HG03565 (cell line): ENCODE measurements at regions not wholly inside any gene's neighbourhood (a gene's known extent, or its start where the extent isn't known, plus 50 kb on each side); places are given as distances from the start of the nearest gene placed in this dataset.
"Not testable (repeated sequence)": the region's sequence is repeated elsewhere in the genome, so short reads cannot be mapped to it uniquely, and the experiment has no call there.

Experiments used
- ATAC-seq: cut with Tn5 transposase; IDR thresholded peaks from one replicate; pipeline ENCODE4 v1.9.1; 2021; ENCODE audit warnings: mild to moderate bottlenecking, moderate library complexity; ENCODE audit not compliant: unreplicated experiment

GRCh38 chr14:98925354-98926040 is 346.5 kb downstream of the BCL11B start:
- no peak for ATAC-seq

DNA sequence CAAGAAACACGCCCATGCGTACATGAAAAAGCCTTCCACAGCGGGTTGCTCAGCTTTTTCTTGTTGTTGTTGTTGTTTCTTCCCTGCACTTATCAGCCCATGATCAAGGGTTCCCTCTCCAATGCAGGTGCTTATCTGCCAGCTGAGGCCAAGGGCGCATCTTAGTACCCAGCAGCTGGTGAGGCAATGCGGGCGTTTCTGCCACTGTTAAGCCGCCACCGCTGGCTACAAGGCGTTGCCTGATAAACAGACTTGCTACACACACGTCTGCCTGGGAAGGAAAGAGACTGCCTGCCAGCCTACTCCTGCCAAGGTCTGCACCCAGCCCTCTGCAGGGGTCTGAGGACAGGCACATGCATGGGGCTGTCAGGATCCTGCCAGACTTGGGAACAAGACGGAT is 345.9 kb downstream of the BCL11B start:
- ATAC-seq: no peak

DNA sequence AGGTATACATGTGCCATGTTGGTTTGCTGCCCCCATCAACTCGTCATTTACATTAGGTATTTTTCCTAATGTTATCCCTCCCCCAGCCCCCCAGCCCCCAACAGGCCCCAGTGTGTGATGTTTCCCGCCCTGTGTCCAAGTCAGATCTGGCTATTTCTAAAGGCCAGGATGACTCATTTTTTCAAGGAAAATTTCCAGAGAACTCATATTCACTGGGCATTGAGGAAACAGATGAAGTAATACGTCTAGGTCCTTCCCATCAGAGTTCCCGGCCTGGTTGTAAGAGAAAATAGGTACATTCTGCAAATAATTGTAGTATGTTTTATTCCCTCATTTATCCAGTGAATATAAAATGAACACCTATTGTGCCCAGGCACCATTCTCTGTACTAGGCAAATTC is 345.2 kb downstream of the BCL11B start:
- no peak for ATAC-seq

- no peak for ATAC-seq
Measured at GRCh38 chr14:98927986-98928385, 344.0 kb downstream of the BCL11B start.

GRCh38 chr14:98928418-98928817 is 343.6 kb downstream of the BCL11B start:
- ATAC-seq: no peak

DNA sequence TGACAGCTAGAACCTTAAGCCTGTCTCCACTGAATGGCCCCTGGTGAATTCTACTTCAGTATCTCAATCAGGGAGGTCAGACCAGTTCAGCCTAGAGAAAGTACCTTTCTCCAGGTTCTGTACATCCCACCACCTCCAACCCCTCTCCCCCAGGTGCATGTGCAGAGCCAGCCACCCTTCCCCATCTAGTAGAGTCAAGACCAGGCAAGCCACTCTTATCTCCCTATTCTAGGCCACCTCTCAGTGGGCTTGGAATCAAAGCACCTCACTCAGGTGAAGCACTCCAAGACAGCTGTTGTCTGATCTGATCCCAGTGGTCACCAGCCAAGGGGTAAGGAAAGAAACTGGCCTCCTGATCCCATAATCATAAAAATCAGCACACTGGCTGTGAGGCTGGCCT is 340.9 kb downstream of the BCL11B start:
- ATAC-seq: no peak

GRCh38 chr14:98931911-98932310 is 340.1 kb downstream of the BCL11B start:
- ATAC-seq: no peak

DNA sequence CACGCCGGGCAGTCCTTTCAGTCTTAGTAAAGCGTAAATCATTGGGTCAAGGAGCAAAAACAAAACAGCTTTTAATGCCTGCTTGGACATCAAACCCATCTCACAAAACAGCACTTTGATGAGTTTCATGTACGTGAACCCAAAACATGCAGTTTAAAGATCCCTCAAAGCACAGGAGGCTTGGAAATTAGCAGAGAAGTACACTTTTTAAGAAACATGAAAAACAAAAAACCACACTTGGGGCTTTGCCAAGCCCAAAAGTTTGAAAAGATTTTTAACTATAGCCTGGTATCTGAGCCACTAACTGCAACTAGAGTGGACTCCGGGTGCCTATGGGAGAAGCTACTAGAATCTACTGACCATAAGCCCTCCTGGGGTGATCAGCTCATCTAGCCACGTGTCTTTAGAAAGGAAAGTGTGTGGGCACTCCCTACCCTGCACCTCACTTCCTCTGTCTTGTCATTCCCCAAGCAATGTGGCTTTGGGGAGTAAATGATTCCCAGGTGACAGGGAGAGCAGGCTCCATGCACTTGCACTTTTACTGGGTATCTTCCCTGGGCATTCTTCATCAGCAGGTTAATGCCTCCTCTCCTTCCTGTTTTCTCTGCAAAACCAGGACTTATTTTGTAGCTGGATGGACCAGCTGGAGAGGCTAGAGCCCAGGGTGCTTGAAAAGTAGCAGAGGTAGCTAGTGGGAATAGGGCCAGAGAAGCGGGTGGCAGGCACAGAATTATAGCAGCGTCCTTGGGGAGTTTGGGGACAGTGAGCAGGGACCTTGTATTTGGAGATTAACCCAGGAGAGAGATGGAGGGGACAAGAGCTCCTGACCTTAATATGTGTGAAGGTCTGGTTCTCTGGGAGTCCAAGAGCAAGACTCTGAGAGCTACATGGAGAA is 339.3 kb downstream of the BCL11B start:
- no peak for ATAC-seq

- not testable (repeated sequence) for ATAC-seq
Measured at GRCh38 chr14:98934569-98934968, 337.4 kb downstream of the BCL11B start.

DNA sequence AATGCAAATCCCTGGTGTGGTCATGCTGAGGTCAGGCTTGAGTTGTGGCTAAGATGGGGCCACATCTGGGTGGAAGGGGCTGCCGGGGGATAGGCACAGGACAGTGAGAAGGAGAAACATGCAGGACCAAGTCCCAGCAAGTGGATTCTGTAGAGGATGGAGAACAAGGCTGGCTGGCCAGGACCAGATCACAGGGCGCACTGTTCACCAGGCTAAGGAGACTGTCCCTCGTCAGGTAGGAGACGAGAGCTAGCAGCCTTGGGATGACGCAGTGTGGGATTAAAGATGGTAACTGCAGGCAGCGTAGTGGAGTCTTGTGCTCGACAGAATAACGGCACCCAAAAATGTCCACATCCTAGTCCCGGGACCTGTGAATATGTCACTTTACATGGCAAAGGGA is 336.1 kb downstream of the BCL11B start:
- ATAC-seq: no peak

GRCh38 chr14:98937021-98937420 is 335.0 kb downstream of the BCL11B start:
- ATAC-seq: no peak

- no peak for ATAC-seq
Measured at GRCh38 chr14:98937712-98938505, 334.1 kb downstream of the BCL11B start.

DNA sequence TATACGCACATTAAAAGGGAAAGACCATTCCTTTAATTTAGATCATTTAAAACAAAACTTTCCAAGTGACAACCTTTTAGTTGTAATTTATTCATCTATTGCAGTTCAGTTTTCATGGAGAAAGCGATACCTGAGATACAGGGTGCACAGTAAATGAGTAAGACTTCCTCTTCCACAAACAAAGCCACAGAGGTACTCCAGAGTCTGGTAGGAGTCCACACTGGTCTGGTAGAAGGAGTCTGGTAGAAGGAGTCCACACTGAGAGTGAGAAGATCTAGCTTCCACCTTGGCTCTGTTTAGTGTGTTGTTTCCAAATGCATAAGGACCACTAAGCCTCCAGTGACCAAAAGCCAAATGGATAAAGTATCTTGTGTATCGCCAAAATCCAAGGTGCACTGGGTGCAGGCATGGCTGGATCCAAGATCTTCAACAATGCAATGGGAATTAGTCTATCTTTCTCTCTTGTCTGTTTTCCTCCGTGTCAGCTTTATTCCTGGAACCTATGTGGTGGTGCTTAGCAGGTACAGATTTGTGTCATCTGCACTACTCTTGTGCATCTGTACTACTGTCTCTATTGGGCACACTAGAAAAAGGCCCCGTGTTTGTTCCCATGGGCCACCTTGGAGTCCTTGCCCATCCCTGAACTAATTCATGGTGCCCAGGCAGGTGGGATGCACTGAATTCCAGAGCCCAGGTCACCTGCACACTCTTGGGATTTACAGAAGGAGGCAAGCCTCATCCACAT is 331.1 kb downstream of the BCL11B start:
- ATAC-seq: no peak

GRCh38 chr14:98941481-98941880 is 330.5 kb downstream of the BCL11B start:
- ATAC-seq: no peak

- no peak for ATAC-seq
Measured at GRCh38 chr14:98943907-98944306, 328.1 kb downstream of the BCL11B start.

- ATAC-seq: no peak
Measured at GRCh38 chr14:98944989-98945388, 327.0 kb downstream of the BCL11B start.

DNA sequence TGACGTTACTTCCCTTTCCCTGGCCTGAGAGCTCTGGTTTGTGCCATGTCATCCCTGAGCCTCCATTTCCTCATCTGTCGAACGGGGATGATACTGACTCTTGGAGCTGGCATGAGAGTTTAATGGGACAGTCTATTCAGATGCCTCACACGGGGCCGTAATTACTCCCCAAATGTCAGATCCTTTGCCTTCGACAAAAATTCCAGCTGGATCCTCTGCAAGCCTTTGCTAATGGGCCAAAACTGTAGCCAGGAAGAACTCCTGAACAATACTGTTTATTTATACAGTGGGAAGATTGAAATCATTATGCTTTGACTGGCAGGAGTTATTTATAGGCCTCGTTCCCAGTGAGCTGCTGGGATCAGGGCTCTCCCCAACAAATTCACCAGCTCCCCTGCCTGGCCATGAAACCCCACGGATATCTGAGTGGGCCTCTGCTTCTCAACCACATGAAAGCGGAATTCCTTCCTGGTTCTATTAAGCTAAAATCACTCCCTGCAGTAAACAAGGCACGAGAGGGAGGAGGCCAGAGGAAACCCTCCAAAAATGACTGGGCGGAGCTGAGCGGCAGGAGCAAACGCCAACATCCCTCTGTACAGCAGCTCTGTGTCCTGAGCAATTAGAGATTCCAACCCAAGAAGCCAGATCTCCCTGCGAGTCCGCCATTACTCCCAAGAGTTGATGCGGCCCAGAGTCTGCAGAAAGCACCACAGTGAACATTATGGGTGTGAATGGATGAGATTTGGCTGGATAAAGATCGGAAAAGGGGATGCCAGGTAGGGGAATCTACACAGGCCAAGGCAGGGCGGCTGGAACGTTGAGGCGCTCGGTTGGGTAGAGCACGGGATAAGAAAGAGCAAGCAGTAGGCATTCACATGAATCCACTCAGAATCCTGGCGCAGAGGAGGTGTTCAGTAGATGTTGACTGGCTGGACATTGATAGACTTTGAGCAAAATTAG is 326.1 kb downstream of the BCL11B start:
- no peak for ATAC-seq

GRCh38 chr14:98946940-98947339 is 325.1 kb downstream of the BCL11B start:
- no peak for ATAC-seq

DNA sequence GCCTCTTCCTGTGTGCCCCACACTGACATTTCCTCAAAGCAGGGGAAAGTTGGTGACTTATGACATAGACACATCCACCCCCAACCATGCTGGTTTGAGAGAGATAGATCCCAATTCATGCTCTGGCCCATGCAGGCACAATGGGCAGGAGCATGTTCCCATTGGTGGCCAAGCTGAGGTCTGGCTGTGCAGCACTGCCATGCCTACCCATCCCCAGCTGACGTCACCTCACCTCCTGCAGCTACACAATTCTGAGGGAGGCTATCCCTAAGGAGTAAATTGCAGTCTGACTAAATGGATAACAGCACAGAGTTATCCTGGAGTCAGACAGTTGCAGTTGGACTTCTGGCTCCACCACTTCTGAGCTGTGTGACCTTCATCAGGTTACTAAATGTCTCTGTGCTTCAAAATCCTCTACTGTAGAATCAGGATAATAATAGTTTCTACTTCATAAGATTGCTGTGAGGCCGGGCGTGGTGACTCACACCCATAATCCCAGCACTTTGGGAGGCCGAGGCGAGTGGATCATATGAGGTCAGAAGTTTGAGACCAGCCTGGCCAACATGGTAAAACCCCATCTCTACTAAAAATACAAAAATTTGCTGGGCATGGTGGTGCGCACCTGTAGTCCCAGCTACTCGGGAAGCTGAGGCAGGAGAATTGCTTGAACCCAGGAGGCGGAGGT is 323.9 kb downstream of the BCL11B start:
- ATAC-seq: no peak
